NT2/D1 (cell line): ENCODE measurements at regions not wholly inside any gene's neighbourhood (a gene's known extent, or its start where the extent isn't known, plus 50 kb on each side); places are given as distances from the start of the nearest gene placed in this dataset.

Experiments used
- DNase-seq: peaks from one replicate; pipeline ENCODE4 v3.0.0-alpha.2; 2011; ENCODE audit warnings: low read depth, low spot score
- H3K27me3 ChIP-seq: 2 replicates; pipeline ENCODE4 v1.6.0; 2011; ENCODE audit warnings: mild to moderate bottlenecking; ENCODE audit not compliant: insufficient read length, insufficient read depth
- H3K36me3 ChIP-seq: 2 replicates; pipeline ENCODE4 v1.6.1; 2011; ENCODE audit warnings: mild to moderate bottlenecking, low read length, mixed read lengths; ENCODE audit not compliant: insufficient read depth, insufficient read length
- H3K4me1 ChIP-seq: 2 replicates; pipeline ENCODE4 v1.5.1; 2011; ENCODE audit not compliant: insufficient read depth, insufficient read length
- H3K4me3 ChIP-seq: 2 replicates; pipeline ENCODE4 v1.5.1; 2011; ENCODE audit warnings: low read depth; ENCODE audit not compliant: insufficient read length
- H3K9ac ChIP-seq: 2 replicates; pipeline ENCODE4 v1.6.0; 2011; ENCODE audit warnings: low read depth; ENCODE audit not compliant: insufficient read length
- H3K9me3 ChIP-seq: 2 replicates; pipeline ENCODE4 v1.5.1; 2011; ENCODE audit warnings: mild to moderate bottlenecking, low read length; ENCODE audit not compliant: insufficient read depth
- SUZ12 ChIP-seq: IDR thresholded peaks from 2 replicates; pipeline ENCODE4 v1.6.1; 2011; ENCODE audit not compliant: insufficient read length, insufficient read depth; ENCODE audit errors: extremely low read depth
- YY1 ChIP-seq: IDR thresholded peaks from 2 replicates; pipeline ENCODE4 v1.6.1; 2011; ENCODE audit not compliant: insufficient read length, insufficient read depth
- ZNF274 ChIP-seq: IDR thresholded peaks from 2 replicates; pipeline ENCODE4 v1.6.1; 2011; ENCODE audit warnings: mild to moderate bottlenecking, low read depth, low read length

GRCh38 chr17:69967910-69968411 lies 107.1 kb upstream of the KCNJ16 start:
- Histone ChIP-seq H3K4me3 (no peak overlapping the region), H3K9me3 (no peaks in the 10 kb centered on the region), H3K4me1 (no peaks in the 10 kb centered on the region), H3K36me3 (no peaks in the 10 kb centered on the region), H3K9ac (no peak overlapping the region), H3K27me3 (no peaks in the 10 kb centered on the region)
- DNase-seq: no peak
- TF ChIP-seq SUZ12 (no peak), ZNF274 (no peak), YY1 (no peak)

- Histone ChIP-seq H3K27me3 (no peaks in the 10 kb centered on the region), H3K9me3 (no peaks in the 10 kb centered on the region), H3K9ac (no peak overlapping the region), H3K4me1 (no peaks in the 10 kb centered on the region), H3K36me3 (no peaks in the 10 kb centered on the region), H3K4me3 (no peak overlapping the region)
- no peak for DNase-seq
- TF ChIP-seq SUZ12 (no peak), YY1 (no peak), ZNF274 (no peak)
These were observed 105.1 kb upstream of the KCNJ16 start for GRCh38 chr17:69969897-69970296.

GRCh38 chr17:69972251-69972650 lies 102.8 kb upstream of the KCNJ16 start:
- no peaks in the 10 kb centered on the region for H3K9me3 ChIP-seq
- H3K36me3 ChIP-seq: no peaks in the 10 kb centered on the region
- H3K27me3 ChIP-seq: no peaks in the 10 kb centered on the region
- H3K4me1 ChIP-seq: no peaks in the 10 kb centered on the region
- no peak for TF ChIP-seq SUZ12
- TF ChIP-seq ZNF274: no peak
- TF ChIP-seq YY1: no peak
- no peak overlapping the region for H3K4me3 ChIP-seq
- DNase-seq: no peak
- H3K9ac ChIP-seq: no peak overlapping the region

DNA sequence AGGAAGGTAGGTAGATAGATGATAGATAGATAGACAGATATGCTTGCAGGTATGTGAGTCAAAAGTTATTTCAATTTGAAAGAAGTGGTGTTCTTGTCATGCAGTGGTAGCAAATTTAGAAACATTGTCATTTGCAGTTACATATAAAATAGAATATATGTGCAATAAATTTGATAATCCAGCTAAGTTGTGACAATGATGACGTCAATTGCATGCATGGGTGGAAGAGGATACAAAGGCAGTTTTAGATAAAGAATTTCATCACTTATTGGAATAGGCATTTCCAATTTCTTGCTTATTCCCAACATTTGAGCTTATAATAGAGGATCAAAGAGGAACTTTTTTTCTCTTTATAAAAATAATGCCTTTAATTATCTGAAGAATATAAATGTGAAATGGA lies 99.2 kb upstream of the KCNJ16 start:
- no peaks in the 10 kb centered on the region for H3K36me3 ChIP-seq
- no peak overlapping the region for H3K4me3 ChIP-seq
- no peak for DNase-seq
- no peak overlapping the region for H3K9ac ChIP-seq
- TF ChIP-seq YY1 (no peak), ZNF274 (no peak), SUZ12 (no peak)
- no peaks in the 10 kb centered on the region for H3K9me3 ChIP-seq
- H3K27me3 ChIP-seq: no peaks in the 10 kb centered on the region
- no peaks in the 10 kb centered on the region for H3K4me1 ChIP-seq

- Histone ChIP-seq H3K4me1 (no peaks in the 10 kb centered on the region), H3K4me3 (no peak overlapping the region)
These were observed 96.9 kb upstream of the KCNJ16 start for GRCh38 chr17:69978056-69978646.

DNA sequence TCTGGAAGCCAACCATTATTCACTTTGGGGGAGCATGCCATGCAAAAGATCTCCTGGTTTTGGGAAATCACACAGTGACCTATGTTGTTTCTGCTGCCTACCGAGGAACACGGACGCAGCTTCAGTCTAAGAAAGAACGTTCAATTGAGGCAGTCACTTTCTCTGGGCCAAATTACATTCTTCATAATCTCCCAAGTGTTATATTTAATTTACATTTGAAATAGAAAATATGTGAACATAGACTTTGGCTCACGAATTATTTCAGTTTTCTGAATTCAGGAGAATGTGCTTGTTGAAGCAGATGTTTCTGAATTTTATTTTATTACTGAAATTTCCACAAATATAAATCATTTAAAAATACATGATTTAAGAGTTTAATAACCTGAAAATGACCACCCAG lies 93.6 kb upstream of the KCNJ16 start:
- Histone ChIP-seq H3K9ac (no peak overlapping the region), H3K36me3 (no peaks in the 10 kb centered on the region), H3K4me3 (no peak overlapping the region), H3K9me3 (no peaks in the 10 kb centered on the region), H3K27me3 (no peaks in the 10 kb centered on the region), H3K4me1 (no peaks in the 10 kb centered on the region)
- no peak for DNase-seq
- TF ChIP-seq ZNF274: no peak
- no peak for TF ChIP-seq SUZ12
- no peak for TF ChIP-seq YY1

More at GRCh38 chr17:69978056-69978646, 96.9 kb upstream of the KCNJ16 start:
- Histone ChIP-seq H3K27me3 (no peaks in the 10 kb centered on the region), H3K9me3 (no peaks in the 10 kb centered on the region), H3K36me3 (no peaks in the 10 kb centered on the region), H3K9ac (no peak overlapping the region)
- DNase-seq: no peak
- no peak for TF ChIP-seq SUZ12
- no peak for TF ChIP-seq ZNF274
- no peak for TF ChIP-seq YY1

GRCh38 chr17:69995476-69995875 lies 79.5 kb upstream of the KCNJ16 start:
- TF ChIP-seq YY1 (no peak), SUZ12 (no peak), ZNF274 (no peak)

More at GRCh38 chr17:69995476-69995875, 79.5 kb upstream of the KCNJ16 start:
- Histone ChIP-seq H3K4me1 (no peaks in the 10 kb centered on the region), H3K4me3 (no peak overlapping the region), H3K9me3 (no peaks in the 10 kb centered on the region), H3K36me3 (no peaks in the 10 kb centered on the region), H3K27me3 (no peaks in the 10 kb centered on the region), H3K9ac (no peak overlapping the region)
- DNase-seq: no peak
